MM.1S (cell line): ENCODE measurements at regions not wholly inside any gene's neighbourhood (a gene's known extent, or its start where the extent isn't known, plus 50 kb on each side); places are given as distances from the start of the nearest gene placed in this dataset.

Experiments used
- DNase-seq: peaks from one replicate; pipeline ENCODE4 v3.0.0-alpha.2; 2015
- H2AFZ ChIP-seq: fragments of 300-600 bp; sonication (generic); 2 replicates; pipeline ENCODE4 v1.6.0; 2016; ENCODE audit warnings: antibody characterized with exemption, low read length
- H3F3A ChIP-seq: fragments of 300-600 bp; sonication (generic); 2 replicates; pipeline ENCODE4 v1.6.1; 2016; ENCODE audit warnings: mild to moderate bottlenecking, antibody characterized with exemption, low read length, moderate library complexity, mixed read lengths; ENCODE audit not compliant: insufficient read depth
- H3K27ac ChIP-seq: fragments of 300-600 bp; sonication (generic); 2 replicates; pipeline ENCODE4 v1.5.1; 2016; ENCODE audit warnings: mild to moderate bottlenecking, low read length
- H3K27me3 ChIP-seq: fragments of 300-600 bp; sonication (generic); replicated peaks from 2 replicates; pipeline ENCODE4 v1.6.0; 2016; ENCODE audit warnings: low read length; ENCODE audit not compliant: insufficient read depth
- H3K36me3 ChIP-seq: fragments of 300-600 bp; sonication (generic); replicated peaks from 2 replicates; pipeline ENCODE4 v1.6.1; 2016; ENCODE audit warnings: mild to moderate bottlenecking, low read length, mixed read lengths; ENCODE audit not compliant: insufficient read depth
- H3K4me1 ChIP-seq: fragments of 300-600 bp; sonication (generic); 2 replicates; pipeline ENCODE4 v1.6.1; 2016; ENCODE audit warnings: low read length, mixed read lengths
- H3K4me2 ChIP-seq: fragments of 300-600 bp; sonication (generic); 2 replicates; pipeline ENCODE4 v1.6.0; 2016; ENCODE audit warnings: low read depth, low read length
- H3K4me3 ChIP-seq: fragments of 300-600 bp; sonication (generic); 2 replicates; pipeline ENCODE4 v1.5.1; 2016; ENCODE audit warnings: low read length, mixed read lengths
- H3K79me2 ChIP-seq: fragments of 300-600 bp; sonication (generic); 2 replicates; pipeline ENCODE4 v1.6.1; 2016; ENCODE audit warnings: mixed run types, low read length, mixed read lengths
- H3K9ac ChIP-seq: fragments of 300-600 bp; sonication (generic); 2 replicates; pipeline ENCODE4 v1.6.1; 2016; ENCODE audit warnings: low read length, mixed read lengths
- H3K9me2 ChIP-seq: fragments of 300-600 bp; sonication (generic); replicated peaks from 2 replicates; pipeline ENCODE4 v1.6.1; 2016; ENCODE audit warnings: mild to moderate bottlenecking, low read length, mixed read lengths; ENCODE audit not compliant: insufficient read depth
- H3K9me3 ChIP-seq: fragments of 300-600 bp; sonication (generic); replicated peaks from 2 replicates; pipeline ENCODE4 v1.6.1; 2016; ENCODE audit warnings: mild to moderate bottlenecking, low read length, mixed read lengths; ENCODE audit not compliant: insufficient read depth
- H4K20me1 ChIP-seq: fragments of 300-600 bp; sonication (generic); 2 replicates; pipeline ENCODE4 v1.6.1; 2016; ENCODE audit warnings: mild to moderate bottlenecking, low read length, moderate library complexity, mixed read lengths; ENCODE audit not compliant: insufficient read depth
- CTCF ChIP-seq: fragments of 300-600 bp; sonication (generic); IDR thresholded peaks from 2 replicates; pipeline ENCODE4 v1.5.1; 2016; ENCODE audit warnings: antibody characterized with exemption, low read length, mixed read lengths
- EZH2 ChIP-seq: fragments of 300-600 bp; sonication (generic); optimal IDR thresholded peaks from 2 replicates; pipeline ENCODE3; 2017; ENCODE audit warnings: low read depth, mild to moderate bottlenecking, antibody characterized with exemption, low read length, mixed read lengths
- EZH2phosphoT487 ChIP-seq: fragments of 300-600 bp; sonication (generic); IDR thresholded peaks from 2 replicates; pipeline ENCODE4 v1.6.1; 2018; ENCODE audit warnings: antibody characterized with exemption, low read length

- H3K79me2 ChIP-seq: no peaks in the 10 kb centered on the region
- peaks cover 19% of the 10 kb centered on the region for H3K4me1 ChIP-seq
- no peaks in the 10 kb centered on the region for H3K9me3 ChIP-seq
- no peak overlapping the region for H2AFZ ChIP-seq
- no peak overlapping the region for H3K9ac ChIP-seq
- no peak overlapping the region for H3K4me2 ChIP-seq
- no peak overlapping the region for H3K27ac ChIP-seq
- H3K27me3 ChIP-seq: no peaks in the 10 kb centered on the region
- no peaks in the 10 kb centered on the region for H3K9me2 ChIP-seq
- H3K4me3 ChIP-seq: no peak overlapping the region
- no peaks in the 10 kb centered on the region for H4K20me1 ChIP-seq
- no peaks in the 10 kb centered on the region for H3F3A ChIP-seq
- no peaks in the 10 kb centered on the region for H3K36me3 ChIP-seq
- TF ChIP-seq EZH2: no peak
- TF ChIP-seq CTCF: no peak
- TF ChIP-seq EZH2phosphoT487: no peak
- no peak for DNase-seq
These were observed 139.0 kb upstream of the GPR26 start for GRCh38 chr10:123527151-123527550.

DNA sequence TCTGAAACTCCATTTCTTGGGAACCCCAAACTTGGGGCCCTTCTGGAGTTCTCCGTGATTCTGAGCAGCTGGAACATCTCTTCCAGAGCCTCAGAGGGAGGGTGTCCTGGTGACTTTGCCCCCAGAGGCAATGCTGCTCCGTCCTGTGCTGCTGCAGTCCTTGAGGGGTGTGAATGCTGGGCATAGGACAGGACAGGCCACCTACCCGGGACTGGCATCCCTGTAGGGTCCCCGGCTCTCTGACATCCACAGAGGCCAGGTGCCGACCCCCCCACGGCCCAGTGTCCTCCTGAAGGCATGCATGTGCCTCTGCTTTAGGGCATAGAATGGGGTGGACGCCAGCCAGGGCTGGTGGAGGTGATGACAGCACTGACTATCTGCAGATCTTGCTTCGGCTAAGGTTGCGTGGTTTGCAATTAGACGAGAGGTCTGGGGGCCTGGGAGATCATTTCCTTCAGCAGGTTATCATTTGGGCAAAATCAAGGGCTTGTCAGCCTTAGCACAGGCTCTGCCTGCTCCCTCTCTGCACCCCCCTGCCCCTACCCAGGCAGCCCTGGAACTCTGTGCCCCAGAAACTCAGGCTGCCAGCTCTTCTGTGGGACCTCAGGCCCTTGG is 136.9 kb upstream of the GPR26 start:
- Histone ChIP-seq H2AFZ (no peak overlapping the region), H3K4me3 (no peak overlapping the region), H4K20me1 (no peaks in the 10 kb centered on the region), H3K9ac (no peak overlapping the region), H3K27me3 (no peaks in the 10 kb centered on the region), H3K9me2 (no peaks in the 10 kb centered on the region), H3K36me3 (no peaks in the 10 kb centered on the region), H3K9me3 (no peaks in the 10 kb centered on the region), H3K27ac (no peak overlapping the region), H3K4me1 (peaks cover 28% of the 10 kb centered on the region), H3K4me2 (no peak overlapping the region), H3F3A (no peaks in the 10 kb centered on the region), H3K79me2 (no peaks in the 10 kb centered on the region)
- no peak for DNase-seq
- TF ChIP-seq EZH2 (no peak), EZH2phosphoT487 (no peak), CTCF (no peak)

DNA sequence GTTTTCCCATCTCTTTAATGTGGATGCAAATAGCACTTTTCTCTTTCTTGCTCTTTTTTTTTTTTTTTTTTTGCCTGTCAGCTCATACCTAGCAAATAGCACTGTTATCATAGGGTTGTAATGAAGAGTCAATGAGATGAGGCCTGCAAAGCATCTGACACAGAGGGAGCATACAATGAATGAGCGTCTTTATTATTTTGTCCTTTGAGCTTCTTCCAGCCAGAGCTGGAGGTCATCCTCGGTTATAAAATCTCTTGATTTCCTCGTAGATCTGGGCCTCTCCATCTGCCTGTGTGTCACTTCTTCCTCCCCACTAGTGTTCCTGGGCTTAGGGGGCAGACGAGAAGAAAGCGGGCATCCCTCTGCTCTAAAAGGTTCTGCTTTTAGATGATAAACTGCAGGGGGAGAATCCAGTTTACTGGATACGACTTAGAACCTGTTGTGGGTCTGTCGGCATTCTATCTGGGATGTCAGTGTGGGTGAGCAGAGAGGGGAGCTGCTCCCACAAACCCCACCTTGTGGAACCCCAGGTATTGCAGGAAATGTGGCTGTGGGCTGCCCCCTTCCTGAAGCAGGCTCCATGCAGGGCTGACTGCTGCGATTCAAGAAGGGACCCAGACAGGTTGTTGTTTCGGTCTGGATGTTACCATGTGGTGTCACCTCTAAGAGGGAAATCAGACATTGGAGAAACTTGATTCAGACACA is 135.8 kb upstream of the GPR26 start:
- H4K20me1 ChIP-seq: no peaks in the 10 kb centered on the region
- no peaks in the 10 kb centered on the region for H3K79me2 ChIP-seq
- DNase-seq: no peak
- H3K4me2 ChIP-seq: no peak overlapping the region
- H3K4me1 ChIP-seq: peaks cover 39% of the 10 kb centered on the region
- H3F3A ChIP-seq: no peaks in the 10 kb centered on the region
- H3K27me3 ChIP-seq: no peaks in the 10 kb centered on the region
- H3K27ac ChIP-seq: no peak overlapping the region
- no peak overlapping the region for H2AFZ ChIP-seq
- TF ChIP-seq CTCF: no peak
- no peak for TF ChIP-seq EZH2
- TF ChIP-seq EZH2phosphoT487: no peak
- H3K9me2 ChIP-seq: no peaks in the 10 kb centered on the region
- no peak overlapping the region for H3K4me3 ChIP-seq
- H3K9ac ChIP-seq: no peak overlapping the region
- no peaks in the 10 kb centered on the region for H3K36me3 ChIP-seq
- no peaks in the 10 kb centered on the region for H3K9me3 ChIP-seq
